K562 (cell line): ENCODE measurements at regions not wholly inside any gene's neighbourhood (a gene's known extent, or its start where the extent isn't known, plus 50 kb on each side); places are given as distances from the start of the nearest gene placed in this dataset.

Experiments used
- ATAC-seq: fragments of 200-7000 bp; cut with Tn5 transposase; 3 replicates; pipeline ENCODE4 v1.9.1; 2020; ENCODE audit warnings: moderate library complexity
- BruUV-seq: library from RNA; stranded (reverse); fragments of 400-500 nt; replicated peaks from 2 replicates; lab custom pipeline; 2021; lab: Mats Ljungman, UMichigan
- CTCF ChIA-PET: fragments of 300-600 bp; formaldehyde crosslinking; extraction: SDS; loops from one replicate; lab custom pipeline; 2021; ENCODE audit warnings: low intra/inter-chr PET ratio; lab: Yijun Ruan, JAX
- POLR2A ChIA-PET: fragments of 300-600, 350-650 bp; sonication (Branson Sonifier 250); formaldehyde crosslinking; extraction: SDS; loops from one replicate; lab custom pipeline; 2021; ENCODE audit warnings: antibody characterized with exemption, inconsistent platforms; lab: Yijun Ruan, JAX
- DNase-seq, 4 experiments: peaks; one replicate each; pipeline versions ENCODE4 v3.0.0 to v3.0.0-alpha.2; 2011 to 2018; ENCODE audit warnings: low spot score in 3 of 4, mixed read lengths in 3 of 4; ENCODE audit errors: extremely low read depth in 1 of 4
- FAIRE-seq: peaks from 2 replicates; lab custom pipeline; 2011; peaks lifted over from hg19 to GRCh38; lab: Jason Lieb, UNC
- H2AFZ ChIP-seq: 2 replicates; pipeline ENCODE4 v1.6.0; 2011; ENCODE audit warnings: low read depth, low read length, control low read depth, inconsistent platforms
- H3K27ac ChIP-seq: fragments of 200-600 bp; 3 replicates; pipeline ENCODE4 v1.8.0; 2011; ENCODE audit warnings: low read depth, mild to moderate bottlenecking, control low read depth, inconsistent platforms, low read length, moderate library complexity, mixed read lengths; ENCODE audit errors: extremely low read depth
- H3K27me3 ChIP-seq, 2 experiments: fragments of 300-600 bp in 1 of 2; 2 replicates in 1 of 2; 3 replicates in 1 of 2; pipeline versions ENCODE4 v1.6.0 to v1.8.0; 2011; ENCODE audit warnings: inconsistent platforms in 2 of 2, low read length in 2 of 2, mild to moderate bottlenecking in 1 of 2, mixed read lengths in 1 of 2, moderate library complexity in 1 of 2; ENCODE audit not compliant: control insufficient read depth in 2 of 2, insufficient read depth in 2 of 2
- H3K36me3 ChIP-seq: fragments of 300-600 bp; 3 replicates; pipeline ENCODE4 v1.8.0; 2011; ENCODE audit warnings: mild to moderate bottlenecking, low read length, inconsistent platforms; ENCODE audit not compliant: control insufficient read depth, insufficient read depth
- H3K4me1 ChIP-seq, 2 experiments: fragments of 200-600 bp in 1 of 2; replicated peaks in 1 of 2; 2 replicates in 1 of 2; 3 replicates in 1 of 2; pipeline versions ENCODE4 v1.5.1 to v1.8.0; 2011; ENCODE audit warnings: inconsistent platforms in 2 of 2, low read length in 2 of 2, mild to moderate bottlenecking in 1 of 2, mixed read lengths in 1 of 2, moderate library complexity in 1 of 2; ENCODE audit not compliant: control insufficient read depth in 2 of 2, insufficient read depth in 2 of 2
- H3K4me2 ChIP-seq: 2 replicates; pipeline ENCODE4 v1.6.1; 2011; ENCODE audit warnings: low read length, control low read depth, inconsistent platforms, mixed read lengths; ENCODE audit not compliant: insufficient read depth
- H3K4me3 ChIP-seq: fragments of 200-600 bp; sonication (generic), shearing (Covaris generic); 2 replicates; pipeline ENCODE4 v1.5.1; 2016; ENCODE audit warnings: control low read depth, inconsistent platforms
- H3K79me2 ChIP-seq: fragments of 200-600 bp; 3 replicates; pipeline ENCODE4 v1.8.0; 2011; ENCODE audit warnings: low read length, inconsistent platforms; ENCODE audit not compliant: control insufficient read depth, insufficient read depth
- H3K9ac ChIP-seq, 2 experiments: 2 replicates each; pipeline versions ENCODE4 v1.6.0 to v1.6.1; 2011; ENCODE audit warnings: low read depth in 2 of 2, low read length in 2 of 2, control low read depth in 1 of 2, inconsistent platforms in 1 of 2, mild to moderate bottlenecking in 1 of 2, mixed read lengths in 1 of 2; ENCODE audit not compliant: insufficient read depth in 1 of 2
- H3K9me1 ChIP-seq: one replicate; pipeline ENCODE4 v1.6.0; 2011; ENCODE audit warnings: inconsistent platforms, mild to moderate bottlenecking, low read length, moderate library complexity; ENCODE audit not compliant: control insufficient read depth, insufficient read depth
- H3K9me3 ChIP-seq: replicated peaks from 2 replicates; pipeline ENCODE4 v1.5.1; 2011; ENCODE audit warnings: low read depth, low read length, inconsistent platforms; ENCODE audit not compliant: control insufficient read depth, insufficient read depth
- H4K20me1 ChIP-seq: replicated peaks from 2 replicates; pipeline ENCODE4 v1.6.1; 2011; ENCODE audit warnings: low read length, inconsistent platforms, mixed read lengths; ENCODE audit not compliant: control insufficient read depth, insufficient read depth
- CEBPG ChIP-seq, 3 experiments: fragments of 200-800 bp in 1 of 3; sonication (Bioruptor generic) in 1 of 3; sonication (generic) in 1 of 3; formaldehyde crosslinking in 1 of 3; IDR thresholded peaks in 2 of 3; conservative IDR thresholded peaks in 1 of 3; 2 replicates each; pipeline versions ENCODE4 v1.6.1 to v1.8.0; 2016 to 2022; ENCODE audit warnings: missing compliant biosample characterization in 2 of 3, missing genetic modification characterization in 2 of 3, mild to moderate bottlenecking in 1 of 3, missing genetic modification reagents in 1 of 3
- POLR2AphosphoS5 ChIP-seq: IDR thresholded peaks from 2 replicates; pipeline ENCODE4 v1.6.1; 2011; ENCODE audit warnings: mild to moderate bottlenecking, low read depth, low read length, moderate library complexity; ENCODE audit not compliant: control insufficient read depth, insufficient read depth
- ZNF785 ChIP-seq: fragments of 250-450 bp; sonication (Bioruptor Pico); IDR thresholded peaks from 2 replicates; pipeline ENCODE4 v1.4.0; 2020; ENCODE audit warnings: mild to moderate bottlenecking
- WGBS: fragments of 100-300 bp; shearing (Covaris generic); methylation state at CpG from one replicate; pipeline ENCODE4 v1.1.6; 2016; ENCODE audit warnings: low coverage, mixed read lengths; ENCODE audit not compliant: insufficient coverage; ENCODE audit errors: missing lambda C conversion rate; 5-methylcytosine and 5-hydroxymethylcytosine counted together
- in situ Hi-C: fragments of 300-500 bp; cut with MboI; formaldehyde crosslinking; loops from 4 replicates; pipeline ENCODE4 v1.15.0; 2018; ENCODE audit warnings: inconsistent platforms, mixed read lengths
- intact Hi-C: fragments of 100-400 bp; cut with micrococcal nuclease; formaldehyde crosslinking; loops from 2 replicates; pipeline ENCODE4 v1.14.2; 2022
- TF ChIP-seq, protein P1 (sequence below), 2 experiments: fragments of 450-650 bp in 1 of 2; sonication (generic) in 1 of 2; formaldehyde crosslinking in 1 of 2; IDR thresholded peaks in 1 of 2; conservative IDR thresholded peaks in 1 of 2; 2 replicates each; pipeline versions ENCODE4 v1.6.1 to v1.8.1; 2016 to 2023; ENCODE audit warnings: mild to moderate bottlenecking in 2 of 2, moderate library complexity in 2 of 2, inconsistent platforms in 1 of 2, missing genetic modification reagents in 1 of 2

GRCh38 chr12:90239732-90240260 lies 531.2 kb upstream of the ATP2B1 start:
- in situ Hi-C loops: no loop called here
- TF ChIP-seq POLR2AphosphoS5: no peak
- TF ChIP-seq ZNF785 (CRISPR knock-in tag): no peak
- TF ChIP-seq, protein P1, sequence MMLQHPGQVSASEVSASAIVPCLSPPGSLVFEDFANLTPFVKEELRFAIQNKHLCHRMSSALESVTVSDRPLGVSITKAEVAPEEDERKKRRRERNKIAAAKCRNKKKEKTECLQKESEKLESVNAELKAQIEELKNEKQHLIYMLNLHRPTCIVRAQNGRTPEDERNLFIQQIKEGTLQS (IDR thresholded peaks at IDR 0.05): 0 out of 2 replicates have a peak, but pooled peaks have one; percentile 10
- TF ChIP-seq, protein P1 (CRISPR knock-in tag; conservative IDR thresholded peaks at IDR 0.05): no peak
- TF ChIP-seq CEBPG (CRISPR knock-in tag; IDR thresholded peaks at IDR 0.05): no peak
- TF ChIP-seq CEBPG (tag; conservative IDR thresholded peaks at IDR 0.05 in 1 of 2, IDR thresholded peaks at IDR 0.05 in 1 of 2): peak in 1 of 2 experiments; percentile 59; a peak in 2 of 4 replicates
- H3K9me3 ChIP-seq: no peaks in the 10 kb centered on the region
- ChIA-PET CTCF (no interaction called here), POLR2A (no interaction called here)
- no peak for ATAC-seq
- H3K4me1 ChIP-seq: no peaks in the 10 kb centered on the region
- no peaks in the 10 kb centered on the region for H3K36me3 ChIP-seq
- H2AFZ ChIP-seq: no peak overlapping the region
- H3K9ac ChIP-seq: no peak overlapping the region
- no peak for FAIRE-seq
- no peaks in the 10 kb centered on the region for H3K27me3 ChIP-seq
- BruUV-seq: no TSS peak
- H3K4me2 ChIP-seq: no peak overlapping the region
- no peak overlapping the region for H3K27ac ChIP-seq
- WGBS: 0% methylated on average over 1 of the region's 1 CpG
- intact Hi-C loops: no loop called here
- no peaks in the 10 kb centered on the region for H3K9me1 ChIP-seq
- no peak overlapping the region for H3K4me3 ChIP-seq
- no peak for DNase-seq
- no peaks in the 10 kb centered on the region for H4K20me1 ChIP-seq
- H3K79me2 ChIP-seq: no peaks in the 10 kb centered on the region
